ENCODE measurements at regions not wholly inside any gene's neighbourhood (a gene's known extent, or its start where the extent isn't known, plus 50 kb on each side); places are given as distances from the start of the nearest gene placed in this dataset.

DNA sequence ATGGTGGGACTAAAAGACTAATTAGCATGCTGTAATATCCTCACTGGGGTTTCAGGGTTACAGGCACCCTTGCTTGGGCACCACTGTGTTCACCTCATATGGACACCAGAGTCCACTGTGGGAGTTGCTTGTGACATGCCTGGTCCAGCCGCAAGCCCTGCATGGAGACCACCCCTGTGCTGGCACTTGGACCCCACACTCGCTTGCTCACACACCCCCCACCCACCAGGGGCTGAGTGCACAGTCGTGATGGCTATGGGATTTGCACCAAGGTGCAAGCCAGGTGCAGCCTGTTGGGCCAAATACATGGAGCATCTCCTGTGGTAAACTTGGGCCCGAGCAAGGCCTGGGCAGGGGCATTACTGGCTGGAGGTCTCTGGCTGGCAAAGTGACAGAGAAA, 129.1 kb downstream of the SYT10 start:
- TF ChIP-seq, protein P1, sequence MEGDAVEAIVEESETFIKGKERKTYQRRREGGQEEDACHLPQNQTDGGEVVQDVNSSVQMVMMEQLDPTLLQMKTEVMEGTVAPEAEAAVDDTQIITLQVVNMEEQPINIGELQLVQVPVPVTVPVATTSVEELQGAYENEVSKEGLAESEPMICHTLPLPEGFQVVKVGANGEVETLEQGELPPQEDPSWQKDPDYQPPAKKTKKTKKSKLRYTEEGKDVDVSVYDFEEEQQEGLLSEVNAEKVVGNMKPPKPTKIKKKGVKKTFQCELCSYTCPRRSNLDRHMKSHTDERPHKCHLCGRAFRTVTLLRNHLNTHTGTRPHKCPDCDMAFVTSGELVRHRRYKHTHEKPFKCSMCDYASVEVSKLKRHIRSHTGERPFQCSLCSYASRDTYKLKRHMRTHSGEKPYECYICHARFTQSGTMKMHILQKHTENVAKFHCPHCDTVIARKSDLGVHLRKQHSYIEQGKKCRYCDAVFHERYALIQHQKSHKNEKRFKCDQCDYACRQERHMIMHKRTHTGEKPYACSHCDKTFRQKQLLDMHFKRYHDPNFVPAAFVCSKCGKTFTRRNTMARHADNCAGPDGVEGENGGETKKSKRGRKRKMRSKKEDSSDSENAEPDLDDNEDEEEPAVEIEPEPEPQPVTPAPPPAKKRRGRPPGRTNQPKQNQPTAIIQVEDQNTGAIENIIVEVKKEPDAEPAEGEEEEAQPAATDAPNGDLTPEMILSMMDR (IDR thresholded peaks at IDR 0.05), result no peak
- no peak for TF ChIP-seq POLR2A (IDR thresholded peaks at IDR 0.05)

All from body of pancreas (tissue), 4 donors.